IPS DF 6.9 (cell line): ENCODE measurements at regions not wholly inside any gene's neighbourhood (a gene's known extent, or its start where the extent isn't known, plus 50 kb on each side); places are given as distances from the start of the nearest gene placed in this dataset.
A peak's percentile ranks its signal among the peaks of the same experiment; 100 is the strongest.

Experiments used
- DNase-seq: peaks from one replicate; pipeline ENCODE4 v3.0.0-alpha.2; 2013; ENCODE audit warnings: low read depth, low spot score
- H3K27ac ChIP-seq: one replicate; pipeline ENCODE4 v1.5.1; 2013; ENCODE audit warnings: low read length, control low read depth
- H3K27me3 ChIP-seq: 2 replicates; pipeline ENCODE4 v1.6.1; 2013; ENCODE audit warnings: mild to moderate bottlenecking, low read length; ENCODE audit not compliant: control insufficient read depth, insufficient read depth
- H3K36me3 ChIP-seq: 2 replicates; pipeline ENCODE4 v1.6.1; 2013; ENCODE audit warnings: low read length; ENCODE audit not compliant: control insufficient read depth, insufficient read depth
- H3K4me1 ChIP-seq: 2 replicates; pipeline ENCODE4 v1.6.1; 2013; ENCODE audit warnings: low read length; ENCODE audit not compliant: control insufficient read depth, insufficient read depth
- H3K4me3 ChIP-seq: 2 replicates; pipeline ENCODE4 v1.5.1; 2013; ENCODE audit warnings: mild to moderate bottlenecking, low read length
- H3K9me3 ChIP-seq: 2 replicates; pipeline ENCODE4 v1.6.1; 2013; ENCODE audit warnings: low read length, inconsistent platforms; ENCODE audit not compliant: control insufficient read depth, insufficient read depth
- WGBS: extraction: QIAGEN DNeasy Blood & Tissue Kit; methylation state at CpG from one replicate; pipeline ENCODE4 v1.1.7; 2013; ENCODE audit warnings: mixed read lengths, missing lambda C conversion rate; ENCODE audit not compliant: insufficient read length, insufficient coverage; 5-methylcytosine and 5-hydroxymethylcytosine counted together

- Histone ChIP-seq H3K36me3 (no peaks in the 10 kb centered on the region), H3K27ac (no peak overlapping the region), H3K9me3 (no peaks in the 10 kb centered on the region), H3K27me3 (no peaks in the 10 kb centered on the region), H3K4me3 (no peak overlapping the region), H3K4me1 (no peaks in the 10 kb centered on the region)
- DNase-seq: no peak
- WGBS: no CpG with 5 or more reads among the region's 3 CpGs
Observed at GRCh38 chr15:93986400-93986984, 244.9 kb upstream of the MCTP2 start.

- Histone ChIP-seq H3K9me3 (no peaks in the 10 kb centered on the region), H3K27me3 (no peaks in the 10 kb centered on the region), H3K4me1 (no peaks in the 10 kb centered on the region), H3K27ac (no peak overlapping the region), H3K36me3 (no peaks in the 10 kb centered on the region), H3K4me3 (no peak overlapping the region)
- 100% methylated on average over 1 of the region's 5 CpGs for WGBS
- DNase-seq: no peak
Observed at GRCh38 chr15:93985925-93986324, 245.4 kb upstream of the MCTP2 start.

GRCh38 chr15:93985176-93985575 is 246.2 kb upstream of the MCTP2 start:
- H3K4me3 ChIP-seq: no peak overlapping the region
- no peaks in the 10 kb centered on the region for H3K36me3 ChIP-seq
- H3K27me3 ChIP-seq: no peaks in the 10 kb centered on the region
- WGBS: no CpG with 5 or more reads among the region's 5 CpGs
- H3K4me1 ChIP-seq: no peaks in the 10 kb centered on the region
- H3K27ac ChIP-seq: no peak overlapping the region
- no peak for DNase-seq
- no peaks in the 10 kb centered on the region for H3K9me3 ChIP-seq

GRCh38 chr15:93983526-93983925 is 247.8 kb upstream of the MCTP2 start:
- no peaks in the 10 kb centered on the region for H3K9me3 ChIP-seq
- no peak overlapping the region for H3K27ac ChIP-seq
- H3K36me3 ChIP-seq: no peaks in the 10 kb centered on the region
- WGBS: no CpG with 5 or more reads among the region's 3 CpGs
- DNase-seq: no peak
- H3K4me3 ChIP-seq: no peak overlapping the region
- H3K4me1 ChIP-seq: no peaks in the 10 kb centered on the region
- no peaks in the 10 kb centered on the region for H3K27me3 ChIP-seq

- Histone ChIP-seq H3K36me3 (no peaks in the 10 kb centered on the region), H3K4me1 (no peaks in the 10 kb centered on the region), H3K27ac (no peak overlapping the region), H3K27me3 (no peaks in the 10 kb centered on the region), H3K9me3 (no peaks in the 10 kb centered on the region), H3K4me3 (no peak overlapping the region)
- WGBS: no CpG with 5 or more reads among the region's 6 CpGs
- no peak for DNase-seq
Observed at GRCh38 chr15:93982226-93982727, 249.1 kb upstream of the MCTP2 start.

GRCh38 chr15:93981706-93982105 is 249.7 kb upstream of the MCTP2 start:
- no peaks in the 10 kb centered on the region for H3K36me3 ChIP-seq
- H3K27ac ChIP-seq: no peak overlapping the region
- no peak overlapping the region for H3K4me3 ChIP-seq
- H3K27me3 ChIP-seq: no peaks in the 10 kb centered on the region
- H3K9me3 ChIP-seq: no peaks in the 10 kb centered on the region
- no peaks in the 10 kb centered on the region for H3K4me1 ChIP-seq
- no CpG with 5 or more reads among the region's 1 CpG for WGBS
- no peak for DNase-seq

GRCh38 chr15:93980261-93980911 is 251.0 kb upstream of the MCTP2 start:
- Histone ChIP-seq H3K4me1 (no peaks in the 10 kb centered on the region), H3K36me3 (no peaks in the 10 kb centered on the region), H3K27me3 (no peaks in the 10 kb centered on the region), H3K27ac (no peak overlapping the region), H3K9me3 (no peaks in the 10 kb centered on the region), H3K4me3 (no peak overlapping the region)
- no peak for DNase-seq
- no CpG with 5 or more reads among the region's 2 CpGs for WGBS

- no peak overlapping the region for H3K4me3 ChIP-seq
- no CpG with 5 or more reads among the region's 6 CpGs for WGBS
- no peaks in the 10 kb centered on the region for H3K9me3 ChIP-seq
- no peaks in the 10 kb centered on the region for H3K27me3 ChIP-seq
- no peak overlapping the region for H3K27ac ChIP-seq
- peak; percentile 27 for DNase-seq
- H3K4me1 ChIP-seq: no peaks in the 10 kb centered on the region
- H3K36me3 ChIP-seq: no peaks in the 10 kb centered on the region
Observed at GRCh38 chr15:93974804-93975481, 256.4 kb upstream of the MCTP2 start.

GRCh38 chr15:93973287-93973686 is 258.1 kb upstream of the MCTP2 start:
- Histone ChIP-seq H3K4me1 (no peaks in the 10 kb centered on the region), H3K9me3 (no peaks in the 10 kb centered on the region), H3K27ac (no peak overlapping the region), H3K27me3 (no peaks in the 10 kb centered on the region), H3K4me3 (no peak overlapping the region), H3K36me3 (no peaks in the 10 kb centered on the region)
- no peak for DNase-seq
- WGBS: no CpG with 5 or more reads among the region's 5 CpGs

- Histone ChIP-seq H3K4me1 (no peaks in the 10 kb centered on the region), H3K27ac (no peak overlapping the region), H3K36me3 (no peaks in the 10 kb centered on the region), H3K4me3 (no peak overlapping the region), H3K27me3 (no peaks in the 10 kb centered on the region), H3K9me3 (no peaks in the 10 kb centered on the region)
- DNase-seq: no peak
- WGBS: no CpG with 5 or more reads among the region's 6 CpGs
Observed at GRCh38 chr15:93968773-93969172, 262.6 kb upstream of the MCTP2 start.
